Breast epithelium (tissue), 3 donors: ENCODE measurements at regions not wholly inside any gene's neighbourhood (a gene's known extent, or its start where the extent isn't known, plus 50 kb on each side); places are given as distances from the start of the nearest gene placed in this dataset.

Source experiments
- POLR2A ChIP-seq: fragments of 450-650 bp; IDR thresholded peaks from one replicate; pipeline ENCODE4 v1.6.1; 2016; ENCODE audit warnings: antibody characterized with exemption, mild to moderate bottlenecking, moderate library complexity
- POLR2AphosphoS5 ChIP-seq, 3 donors: sonication (generic); formaldehyde crosslinking; IDR thresholded peaks; one replicate each; pipeline ENCODE4 v1.6.1; 2017; ENCODE audit warnings: antibody characterized with exemption in 3 of 3
- TF ChIP-seq, protein P1 (sequence below), 3 donors: fragments of 450-650 bp; IDR thresholded peaks; one replicate each; pipeline ENCODE4 v1.5.1; 2016 to 2017; ENCODE audit warnings: antibody characterized with exemption in 3 of 3, mild to moderate bottlenecking in 3 of 3, moderate library complexity in 3 of 3

- no peak for TF ChIP-seq POLR2A
- TF ChIP-seq, protein P1, sequence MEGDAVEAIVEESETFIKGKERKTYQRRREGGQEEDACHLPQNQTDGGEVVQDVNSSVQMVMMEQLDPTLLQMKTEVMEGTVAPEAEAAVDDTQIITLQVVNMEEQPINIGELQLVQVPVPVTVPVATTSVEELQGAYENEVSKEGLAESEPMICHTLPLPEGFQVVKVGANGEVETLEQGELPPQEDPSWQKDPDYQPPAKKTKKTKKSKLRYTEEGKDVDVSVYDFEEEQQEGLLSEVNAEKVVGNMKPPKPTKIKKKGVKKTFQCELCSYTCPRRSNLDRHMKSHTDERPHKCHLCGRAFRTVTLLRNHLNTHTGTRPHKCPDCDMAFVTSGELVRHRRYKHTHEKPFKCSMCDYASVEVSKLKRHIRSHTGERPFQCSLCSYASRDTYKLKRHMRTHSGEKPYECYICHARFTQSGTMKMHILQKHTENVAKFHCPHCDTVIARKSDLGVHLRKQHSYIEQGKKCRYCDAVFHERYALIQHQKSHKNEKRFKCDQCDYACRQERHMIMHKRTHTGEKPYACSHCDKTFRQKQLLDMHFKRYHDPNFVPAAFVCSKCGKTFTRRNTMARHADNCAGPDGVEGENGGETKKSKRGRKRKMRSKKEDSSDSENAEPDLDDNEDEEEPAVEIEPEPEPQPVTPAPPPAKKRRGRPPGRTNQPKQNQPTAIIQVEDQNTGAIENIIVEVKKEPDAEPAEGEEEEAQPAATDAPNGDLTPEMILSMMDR (IDR thresholded peaks at IDR 0.05), result no peak
- TF ChIP-seq POLR2AphosphoS5 (IDR thresholded peaks at IDR 0.05), result no peak
Measured at GRCh38 chr7:110065121-110065520, 1025.8 kb upstream of the LRRN3 start.
